LNCaP clone FGC (cell line): ENCODE measurements at regions not wholly inside any gene's neighbourhood (a gene's known extent, or its start where the extent isn't known, plus 50 kb on each side); places are given as distances from the start of the nearest gene placed in this dataset.

Source experiments
- DNase-seq: peaks from one replicate; pipeline ENCODE4 v3.0.0-alpha.2; 2011; ENCODE audit warnings: low read depth
- H3K4me3 ChIP-seq: 2 replicates; pipeline ENCODE4 v1.5.1; 2011; ENCODE audit warnings: mild to moderate bottlenecking, low read depth, low read length, control low read depth
- CTCF ChIP-seq: IDR thresholded peaks from 2 replicates; pipeline ENCODE4 v1.5.1; 2012; ENCODE audit warnings: mild to moderate bottlenecking; ENCODE audit not compliant: control insufficient read depth, insufficient read depth; ENCODE audit errors: extremely low read depth

DNA sequence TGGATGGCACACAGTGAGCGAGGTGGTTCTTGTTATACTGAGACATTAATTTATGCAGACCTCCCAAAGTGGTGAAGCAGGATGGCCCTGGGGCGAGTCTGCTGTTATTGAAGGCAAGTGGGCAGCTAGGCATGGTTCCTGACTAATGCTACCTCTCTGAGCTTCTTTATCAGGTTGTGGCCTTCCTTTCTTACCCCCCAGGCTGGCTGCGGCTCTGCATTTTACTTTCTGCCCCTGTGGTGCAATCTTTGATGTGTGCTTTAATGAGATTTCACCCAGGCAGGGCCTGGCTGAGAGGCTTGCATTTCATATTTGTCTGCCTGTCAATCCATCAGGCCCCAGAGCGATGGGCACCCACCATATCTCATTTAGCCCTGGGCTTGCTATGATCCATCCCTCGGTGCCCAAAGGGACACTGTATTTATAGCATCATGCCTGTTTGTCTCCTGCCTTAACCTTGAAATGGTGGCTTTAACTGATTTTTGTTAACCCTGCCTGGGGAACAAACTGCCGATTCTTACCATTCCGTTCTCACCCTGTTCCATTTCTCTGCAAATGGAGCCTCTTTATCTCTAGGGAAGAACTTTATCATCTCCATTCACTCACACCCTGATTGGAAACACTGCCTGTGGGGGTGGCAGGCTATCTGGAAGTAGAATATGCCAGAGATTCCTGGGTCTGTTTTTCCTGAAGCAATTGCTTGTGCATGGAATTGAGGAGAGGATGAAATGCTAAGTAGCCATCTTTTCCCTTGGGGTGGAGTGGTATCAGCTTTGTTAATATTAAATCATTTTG, 316.2 kb upstream of the THSD7B start:
- no peak overlapping the region for H3K4me3 ChIP-seq
- no peak for DNase-seq
- TF ChIP-seq CTCF = no peak

GRCh38 chr2:136448432-136448831, 316.9 kb upstream of the THSD7B start:
- no peak overlapping the region for H3K4me3 ChIP-seq
- no peak for DNase-seq
- no peak for TF ChIP-seq CTCF

DNA sequence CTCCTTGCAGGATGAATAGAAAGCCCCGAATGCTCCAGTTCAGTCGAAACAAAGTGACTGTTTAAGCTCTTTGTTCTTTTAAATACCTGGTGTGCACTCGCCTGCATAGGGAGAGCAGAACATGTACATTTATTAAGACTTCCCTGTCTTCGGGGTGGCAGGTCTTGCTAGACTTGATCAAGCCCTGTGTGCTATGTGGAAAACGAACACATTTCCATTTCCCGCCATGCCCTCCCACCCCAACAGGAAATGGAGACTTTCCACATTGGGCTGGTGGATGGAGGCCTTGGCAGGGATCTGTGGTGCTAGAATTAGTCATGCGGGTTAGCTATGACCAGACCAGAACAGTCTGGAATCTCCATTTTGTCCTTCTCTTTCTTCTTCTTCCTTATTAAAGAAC, 321.0 kb upstream of the THSD7B start:
- H3K4me3 ChIP-seq = no peak overlapping the region
- DNase-seq = no peak
- TF ChIP-seq CTCF = no peak

DNA sequence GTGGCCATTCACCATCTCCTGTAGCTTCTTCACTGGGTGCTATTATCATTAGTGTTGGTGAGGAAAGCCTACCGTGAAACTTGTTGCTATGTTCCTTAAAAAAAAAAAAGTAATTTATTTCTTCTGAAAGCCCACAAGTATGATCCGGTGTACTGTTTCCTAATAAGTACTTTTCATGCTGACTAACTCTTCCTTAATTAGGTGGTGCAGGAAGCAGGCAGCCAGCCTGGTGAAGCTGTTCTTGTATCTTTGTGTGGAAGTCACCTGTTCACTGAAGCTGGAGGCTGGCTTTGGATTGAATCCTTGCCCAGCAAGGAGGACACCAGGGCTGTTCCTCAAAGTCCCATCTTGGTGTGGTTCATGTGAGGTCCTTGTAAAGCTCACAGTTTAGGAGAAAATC, 321.7 kb upstream of the THSD7B start:
- H3K4me3 ChIP-seq = no peak overlapping the region
- TF ChIP-seq CTCF = no peak
- DNase-seq = no peak

- no peak for DNase-seq
- no peak overlapping the region for H3K4me3 ChIP-seq
- TF ChIP-seq CTCF = no peak
These were observed 323.2 kb upstream of the THSD7B start for GRCh38 chr2:136441979-136442714.

GRCh38 chr2:136439064-136439676, 321.2 kb upstream of the CXCR4 start:
- DNase-seq = no peak
- no peak overlapping the region for H3K4me3 ChIP-seq
- no peak for TF ChIP-seq CTCF
